AG04449 (cell line): ENCODE measurements at regions not wholly inside any gene's neighbourhood (a gene's known extent, or its start where the extent isn't known, plus 50 kb on each side); places are given as distances from the start of the nearest gene placed in this dataset.

Experiments
- CTCF ChIA-PET: fragments of 350-600 bp; formaldehyde crosslinking; extraction: SDS; loops from one replicate; lab custom pipeline; 2021; ENCODE audit warnings: antibody characterized with exemption; lab: Yijun Ruan, JAX
- POLR2A ChIA-PET: fragments of 400-600, 350-600 bp; formaldehyde crosslinking; extraction: SDS; loops from one replicate; lab custom pipeline; 2020; ENCODE audit warnings: antibody characterized with exemption, inconsistent platforms; lab: Yijun Ruan, JAX
- DNase-seq: peaks from one replicate; pipeline ENCODE4 v3.0.0-alpha.2; 2010; ENCODE audit warnings: low read depth, low spot score
- H3K4me3 ChIP-seq: 2 replicates; pipeline ENCODE4 v1.5.1; 2011; ENCODE audit warnings: low read depth, mild to moderate bottlenecking, control low read depth, low read length
- TF ChIP-seq, protein P1 (sequence below): IDR thresholded peaks from one replicate; pipeline ENCODE4 v1.5.1; 2011; ENCODE audit warnings: mild to moderate bottlenecking, moderate library complexity, low read length, control low read depth, inconsistent platforms; ENCODE audit not compliant: insufficient read depth; ENCODE audit errors: missing control alignments

DNA sequence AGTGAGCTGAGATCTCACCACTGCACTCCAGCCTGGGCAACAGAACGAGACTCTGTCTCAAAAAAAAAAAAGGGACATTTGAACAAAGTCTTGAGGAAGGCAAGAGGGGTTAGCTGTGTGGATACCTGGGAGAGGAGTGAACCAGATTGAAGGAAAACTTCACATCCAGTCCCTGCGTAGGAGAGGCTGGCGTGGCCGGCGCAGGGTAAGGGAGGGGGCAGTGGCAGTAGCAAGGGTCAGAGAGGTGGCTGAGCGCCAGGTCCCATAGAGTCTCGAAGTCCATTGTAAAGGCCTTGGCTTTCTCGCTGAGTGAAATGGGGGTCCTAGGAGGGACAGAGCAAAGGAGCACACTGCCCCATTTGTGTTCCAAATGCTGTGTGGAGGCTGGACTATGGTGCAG lies 171.8 kb upstream of the WSCD1 start:
- CTCF ChIA-PET: no interaction called here
- TF ChIP-seq, protein P1, sequence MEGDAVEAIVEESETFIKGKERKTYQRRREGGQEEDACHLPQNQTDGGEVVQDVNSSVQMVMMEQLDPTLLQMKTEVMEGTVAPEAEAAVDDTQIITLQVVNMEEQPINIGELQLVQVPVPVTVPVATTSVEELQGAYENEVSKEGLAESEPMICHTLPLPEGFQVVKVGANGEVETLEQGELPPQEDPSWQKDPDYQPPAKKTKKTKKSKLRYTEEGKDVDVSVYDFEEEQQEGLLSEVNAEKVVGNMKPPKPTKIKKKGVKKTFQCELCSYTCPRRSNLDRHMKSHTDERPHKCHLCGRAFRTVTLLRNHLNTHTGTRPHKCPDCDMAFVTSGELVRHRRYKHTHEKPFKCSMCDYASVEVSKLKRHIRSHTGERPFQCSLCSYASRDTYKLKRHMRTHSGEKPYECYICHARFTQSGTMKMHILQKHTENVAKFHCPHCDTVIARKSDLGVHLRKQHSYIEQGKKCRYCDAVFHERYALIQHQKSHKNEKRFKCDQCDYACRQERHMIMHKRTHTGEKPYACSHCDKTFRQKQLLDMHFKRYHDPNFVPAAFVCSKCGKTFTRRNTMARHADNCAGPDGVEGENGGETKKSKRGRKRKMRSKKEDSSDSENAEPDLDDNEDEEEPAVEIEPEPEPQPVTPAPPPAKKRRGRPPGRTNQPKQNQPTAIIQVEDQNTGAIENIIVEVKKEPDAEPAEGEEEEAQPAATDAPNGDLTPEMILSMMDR: no peak
- POLR2A ChIA-PET: no interaction called here
- DNase-seq: no peak
- no peak overlapping the region for H3K4me3 ChIP-seq

DNA sequence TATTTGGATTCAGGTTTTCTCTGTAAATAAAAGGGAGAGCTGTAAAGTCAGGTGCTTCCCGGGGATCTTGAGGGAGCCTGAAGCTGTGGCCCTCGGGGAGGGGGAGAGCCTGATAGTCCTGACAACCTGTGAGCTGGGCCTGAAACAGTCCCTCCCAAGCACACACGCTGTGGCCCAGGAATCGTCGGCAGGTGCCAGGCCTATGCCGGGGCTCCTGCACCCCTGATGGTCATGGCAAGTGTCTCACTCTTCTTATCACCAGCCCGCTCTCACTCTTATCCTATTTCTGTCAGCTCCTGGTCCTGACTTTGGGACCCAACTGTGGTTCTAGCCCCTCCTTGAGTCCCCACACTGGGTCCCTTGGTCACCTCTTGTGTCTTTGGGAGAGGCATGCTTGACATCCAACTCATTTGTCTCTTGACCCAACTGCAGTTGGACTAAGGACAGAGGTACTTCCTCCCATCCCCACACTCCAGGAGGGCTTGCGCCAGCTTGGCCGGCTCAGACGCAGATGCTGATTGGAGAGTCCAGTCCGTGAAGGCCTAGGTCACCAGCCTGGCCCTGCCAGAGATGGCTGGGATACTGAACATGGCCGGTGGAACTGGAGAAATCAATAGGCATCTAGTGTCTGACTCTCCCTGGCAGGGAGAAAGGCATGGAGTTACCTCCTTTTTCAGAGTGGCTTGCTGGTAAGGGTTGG lies 170.5 kb upstream of the WSCD1 start:
- DNase-seq: no peak
- ChIA-PET POLR2A (no interaction called here), CTCF (no interaction called here)
- H3K4me3 ChIP-seq: no peak overlapping the region
- TF ChIP-seq, protein P1: no peak

DNA sequence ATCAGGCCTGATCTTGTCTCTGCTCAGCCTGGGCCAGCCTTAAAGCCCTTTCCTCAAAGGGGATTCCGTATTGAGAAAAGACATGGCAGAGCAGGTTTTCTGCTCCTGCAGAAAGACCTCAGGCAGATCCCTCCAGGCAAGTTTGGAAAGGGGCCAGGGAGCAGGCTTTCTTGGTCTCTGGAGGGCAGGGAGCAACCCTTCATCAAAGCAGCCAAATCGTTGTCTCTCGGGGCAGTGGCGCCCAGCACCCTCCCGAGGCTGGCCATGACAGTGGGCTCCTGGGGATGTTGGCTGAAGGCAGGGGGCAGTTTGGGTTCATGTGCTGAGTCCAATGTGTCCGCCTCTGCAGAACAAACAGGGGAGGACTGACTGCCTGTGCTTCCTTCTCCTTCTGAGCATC lies 168.4 kb upstream of the WSCD1 start:
- POLR2A ChIA-PET: no interaction called here
- TF ChIP-seq, protein P1: no peak
- DNase-seq: no peak
- CTCF ChIA-PET: no interaction called here
- no peak overlapping the region for H3K4me3 ChIP-seq

DNA sequence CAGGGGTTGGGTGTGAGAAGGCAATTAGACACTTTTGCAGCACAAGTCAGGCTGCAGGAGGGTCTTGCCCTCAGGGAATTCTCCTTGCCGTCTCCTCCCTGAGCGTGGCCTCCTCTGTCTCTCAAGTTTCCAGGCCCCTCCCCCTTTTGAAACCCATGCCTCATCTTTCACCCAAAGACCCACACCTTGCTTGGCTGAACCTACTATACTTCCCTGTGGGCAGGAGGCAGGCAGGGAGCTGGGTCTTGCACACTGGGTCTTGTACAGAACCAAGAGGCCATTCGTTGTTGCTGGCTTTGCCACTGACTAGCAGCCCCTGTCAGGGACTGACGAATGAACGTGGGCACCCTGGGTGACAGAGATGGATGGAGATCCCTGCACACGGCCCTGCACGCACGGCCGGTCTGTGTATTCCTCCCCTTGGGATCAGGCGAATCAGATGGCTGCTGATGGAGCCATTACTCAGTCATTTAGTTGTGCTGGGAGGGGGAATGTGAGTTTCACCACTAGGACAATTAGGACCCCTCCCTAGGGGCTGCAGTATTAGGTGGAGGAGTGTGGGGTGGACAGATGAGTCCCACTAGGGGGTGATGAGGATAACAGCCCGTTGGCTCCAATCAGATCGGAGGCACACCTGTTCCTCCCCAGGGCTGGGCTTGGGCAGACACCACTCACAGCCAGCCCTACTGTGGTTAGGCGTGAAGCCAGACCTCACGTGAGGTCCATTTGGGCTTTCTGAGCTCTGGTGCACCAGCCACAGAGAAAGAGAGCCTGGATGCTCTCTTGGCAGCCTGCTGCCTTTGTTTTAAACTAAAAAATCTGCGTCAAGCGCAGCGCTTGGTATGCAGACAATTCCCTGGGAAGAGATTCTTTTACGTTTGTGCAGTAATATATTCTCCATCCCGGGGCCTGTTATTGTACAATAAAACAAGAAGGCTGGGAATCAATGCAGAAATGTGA lies 167.7 kb upstream of the WSCD1 start:
- no peak for DNase-seq
- ChIA-PET POLR2A (no interaction called here), CTCF (no interaction called here)
- H3K4me3 ChIP-seq: no peak overlapping the region
- TF ChIP-seq, protein P1: no peak

DNA sequence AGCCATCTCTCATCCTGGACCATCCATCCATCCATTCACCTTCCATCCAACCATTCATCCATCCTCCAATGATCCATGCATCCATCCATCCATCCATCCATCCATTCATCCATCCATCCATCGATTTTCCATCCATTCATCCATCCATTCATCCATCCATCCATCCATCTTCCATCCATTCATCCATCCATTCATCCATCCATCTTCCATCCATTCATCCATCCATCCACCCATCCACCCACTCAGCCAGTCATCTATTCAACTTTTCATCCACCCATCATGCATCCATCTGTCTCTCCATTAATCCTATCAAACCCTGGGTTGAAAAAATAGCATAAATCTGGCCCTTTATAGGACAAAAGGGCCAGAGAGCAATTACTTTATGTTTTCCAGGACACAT lies 158.3 kb upstream of the WSCD1 start:
- ChIA-PET POLR2A (no interaction called here), CTCF (no interaction called here)
- TF ChIP-seq, protein P1: no peak
- no peak overlapping the region for H3K4me3 ChIP-seq
- DNase-seq: no peak

DNA sequence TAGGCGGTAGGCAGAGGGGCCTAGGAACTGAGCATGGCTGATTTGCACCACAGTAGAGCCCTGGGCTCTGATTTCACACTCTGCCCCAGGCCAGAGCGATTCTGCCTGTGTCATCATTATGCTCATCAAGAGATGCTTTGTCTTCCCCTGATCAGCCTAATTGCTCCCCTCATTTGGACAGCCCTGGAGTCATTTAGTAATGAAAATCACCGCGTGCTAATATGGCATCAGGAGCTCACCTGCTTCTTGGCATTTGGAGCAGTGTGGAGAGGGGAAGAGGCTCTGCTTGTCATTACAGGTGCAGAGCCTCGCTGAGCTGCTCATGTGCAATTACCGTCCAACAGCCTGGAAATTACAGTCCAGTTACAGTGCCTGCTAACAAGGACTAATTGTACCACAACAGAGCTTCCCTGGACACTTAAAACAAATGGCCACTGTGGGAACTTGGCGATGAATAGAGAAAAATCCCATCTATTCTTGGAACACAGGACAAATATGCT lies 157.1 kb upstream of the WSCD1 start:
- ChIA-PET CTCF (no interaction called here), POLR2A (no interaction called here)
- TF ChIP-seq, protein P1: no peak
- DNase-seq: no peak
- no peak overlapping the region for H3K4me3 ChIP-seq
